ENCODE measurements at regions not wholly inside any gene's neighbourhood (a gene's known extent, or its start where the extent isn't known, plus 50 kb on each side); places are given as distances from the start of the nearest gene placed in this dataset.
"Not testable (repeated sequence)": the region's sequence is repeated elsewhere in the genome, so short reads cannot be mapped to it uniquely, and the experiment has no call there.

- TF ChIP-seq, protein P1, sequence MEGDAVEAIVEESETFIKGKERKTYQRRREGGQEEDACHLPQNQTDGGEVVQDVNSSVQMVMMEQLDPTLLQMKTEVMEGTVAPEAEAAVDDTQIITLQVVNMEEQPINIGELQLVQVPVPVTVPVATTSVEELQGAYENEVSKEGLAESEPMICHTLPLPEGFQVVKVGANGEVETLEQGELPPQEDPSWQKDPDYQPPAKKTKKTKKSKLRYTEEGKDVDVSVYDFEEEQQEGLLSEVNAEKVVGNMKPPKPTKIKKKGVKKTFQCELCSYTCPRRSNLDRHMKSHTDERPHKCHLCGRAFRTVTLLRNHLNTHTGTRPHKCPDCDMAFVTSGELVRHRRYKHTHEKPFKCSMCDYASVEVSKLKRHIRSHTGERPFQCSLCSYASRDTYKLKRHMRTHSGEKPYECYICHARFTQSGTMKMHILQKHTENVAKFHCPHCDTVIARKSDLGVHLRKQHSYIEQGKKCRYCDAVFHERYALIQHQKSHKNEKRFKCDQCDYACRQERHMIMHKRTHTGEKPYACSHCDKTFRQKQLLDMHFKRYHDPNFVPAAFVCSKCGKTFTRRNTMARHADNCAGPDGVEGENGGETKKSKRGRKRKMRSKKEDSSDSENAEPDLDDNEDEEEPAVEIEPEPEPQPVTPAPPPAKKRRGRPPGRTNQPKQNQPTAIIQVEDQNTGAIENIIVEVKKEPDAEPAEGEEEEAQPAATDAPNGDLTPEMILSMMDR (IDR thresholded peaks at IDR 0.05; ENCODE audit: insufficient read depth, low read length, poor library complexity, severe bottlenecking) = no peak
- peak; percentile 88 for DNase-seq (ENCODE audit: low read depth)
- no peak overlapping the region for H3K4me3 ChIP-seq (ENCODE audit: low read depth, low read length)
- no peaks in the 10 kb centered on the region for H3K27me3 ChIP-seq (ENCODE audit: control insufficient read depth, insufficient read depth, low read length)
- H3K36me3 ChIP-seq (ENCODE audit: control insufficient read depth, insufficient read depth, low read length) = no peaks in the 10 kb centered on the region
Observed at GRCh38 chr6:14476793-14477531, 359.4 kb downstream of the CD83 start.

DNA sequence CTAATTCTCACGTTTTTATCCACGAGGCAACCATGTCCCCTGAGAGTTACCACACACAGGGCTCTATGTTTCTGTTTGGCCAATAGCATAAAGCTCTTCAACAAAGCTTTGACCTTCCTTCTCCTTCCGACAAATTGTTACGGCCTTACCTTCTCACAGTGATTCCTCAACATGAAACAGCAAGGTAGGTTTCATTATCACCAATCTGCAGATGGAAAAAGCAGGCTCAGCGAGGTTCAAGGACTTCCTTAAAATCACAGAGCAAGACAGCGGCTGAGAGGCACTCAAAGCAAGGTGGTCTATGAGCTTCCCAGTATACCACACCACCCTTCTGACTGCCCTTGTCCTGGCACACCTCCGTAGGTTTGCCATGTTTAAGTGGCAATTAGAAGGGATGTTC lies 360.0 kb downstream of the CD83 start:
- Histone ChIP-seq H3K27me3 (ENCODE audit: control insufficient read depth, insufficient read depth, low read length) (no peaks in the 10 kb centered on the region), H3K4me3 (ENCODE audit: low read depth, low read length) (no peak overlapping the region), H3K36me3 (ENCODE audit: control insufficient read depth, insufficient read depth, low read length) (no peaks in the 10 kb centered on the region)
- no peak for DNase-seq (ENCODE audit: low read depth)
- TF ChIP-seq, protein P1 (IDR thresholded peaks at IDR 0.05; ENCODE audit: insufficient read depth, low read length, poor library complexity, severe bottlenecking) = no peak

DNA sequence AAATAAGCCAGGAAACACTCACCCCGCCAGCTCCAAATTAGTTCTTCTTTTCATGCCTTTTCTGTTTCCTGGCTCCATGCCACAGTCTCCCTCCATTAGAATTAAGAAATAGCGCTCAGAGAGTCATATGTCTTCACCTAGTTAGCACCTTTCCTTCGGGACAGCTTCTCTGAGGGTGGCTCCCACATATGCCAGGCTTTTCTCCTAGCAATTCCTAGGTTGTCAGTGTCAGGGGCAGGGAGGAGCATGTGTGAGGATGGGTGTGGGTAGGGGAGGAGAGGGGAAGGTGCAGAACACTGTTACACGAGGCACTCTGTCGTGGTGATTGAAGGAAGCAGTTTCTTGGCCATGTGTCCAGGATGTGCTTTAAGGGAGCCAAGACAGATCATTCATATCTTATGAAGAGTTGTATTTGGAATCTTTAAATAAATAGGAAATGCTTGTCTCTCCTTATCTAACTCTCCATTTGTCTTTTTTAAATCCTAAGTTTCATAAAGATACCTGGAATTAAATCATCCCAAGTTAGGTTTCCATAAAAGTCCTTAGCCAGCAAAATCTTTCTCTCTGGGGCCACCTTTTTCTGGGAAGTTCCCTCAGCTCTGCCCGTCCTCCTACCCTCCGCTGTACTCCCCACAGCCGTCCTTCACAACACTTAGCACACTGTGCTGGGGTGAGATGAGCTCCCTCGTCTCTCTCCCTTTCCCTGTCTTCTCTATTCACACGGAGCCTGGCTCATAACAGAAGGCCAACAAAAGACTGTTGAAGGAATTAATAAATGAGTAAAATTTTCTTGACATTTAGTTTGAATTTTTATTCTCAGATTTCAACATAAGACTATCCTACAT lies 361.0 kb downstream of the CD83 start:
- TF ChIP-seq, protein P1 (IDR thresholded peaks at IDR 0.05; ENCODE audit: insufficient read depth, low read length, poor library complexity, severe bottlenecking) = no peak
- DNase-seq (ENCODE audit: low read depth) = no peak
- Histone ChIP-seq H3K27me3 (ENCODE audit: control insufficient read depth, insufficient read depth, low read length) (no peaks in the 10 kb centered on the region), H3K4me3 (ENCODE audit: low read depth, low read length) (no peak overlapping the region), H3K36me3 (ENCODE audit: control insufficient read depth, insufficient read depth, low read length) (no peaks in the 10 kb centered on the region)

GRCh38 chr6:14481946-14482345 lies 364.4 kb downstream of the CD83 start:
- H3K27me3 ChIP-seq (ENCODE audit: control insufficient read depth, insufficient read depth, low read length); H3K36me3 ChIP-seq (ENCODE audit: control insufficient read depth, insufficient read depth, low read length); H3K4me3 ChIP-seq (ENCODE audit: low read depth, low read length); DNase-seq (ENCODE audit: low read depth): not testable (repeated sequence)

- no peak for DNase-seq (ENCODE audit: low read depth)
- Histone ChIP-seq H3K36me3 (ENCODE audit: control insufficient read depth, insufficient read depth, low read length) (no peaks in the 10 kb centered on the region), H3K4me3 (ENCODE audit: low read depth, low read length) (no peak overlapping the region), H3K27me3 (ENCODE audit: control insufficient read depth, insufficient read depth, low read length) (no peaks in the 10 kb centered on the region)
- TF ChIP-seq, protein P1 (IDR thresholded peaks at IDR 0.05; ENCODE audit: insufficient read depth, low read length, poor library complexity, severe bottlenecking) = no peak
Observed at GRCh38 chr6:14487625-14488024, 370.1 kb downstream of the CD83 start.

DNA sequence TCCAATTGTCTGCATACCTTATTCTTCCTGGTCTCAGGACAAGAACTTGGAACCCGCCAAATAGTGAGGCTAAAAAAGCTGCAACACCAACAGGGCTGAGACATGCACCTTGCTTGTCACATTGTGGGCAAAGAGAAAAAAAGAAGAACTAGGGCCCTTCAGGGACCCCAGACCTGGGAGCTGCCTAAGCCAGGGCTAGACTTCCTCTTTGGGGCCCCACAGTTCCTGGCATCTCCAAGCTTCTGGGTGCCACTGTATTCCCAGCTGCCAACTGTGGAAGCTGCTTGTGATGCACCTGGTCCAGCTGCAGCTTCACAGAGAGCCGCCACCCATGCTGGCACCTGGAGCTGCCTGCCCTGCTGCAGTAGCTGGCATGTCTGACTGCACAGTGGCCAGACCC lies 370.6 kb downstream of the CD83 start:
- no peaks in the 10 kb centered on the region for H3K27me3 ChIP-seq (ENCODE audit: control insufficient read depth, insufficient read depth, low read length)
- TF ChIP-seq, protein P1 (IDR thresholded peaks at IDR 0.05; ENCODE audit: insufficient read depth, low read length, poor library complexity, severe bottlenecking) = no peak
- H3K36me3 ChIP-seq (ENCODE audit: control insufficient read depth, insufficient read depth, low read length) = no peaks in the 10 kb centered on the region
- DNase-seq (ENCODE audit: low read depth) = no peak
- no peak overlapping the region for H3K4me3 ChIP-seq (ENCODE audit: low read depth, low read length)
